GM12864 (cell line): ENCODE measurements at regions not wholly inside any gene's neighbourhood (a gene's known extent, or its start where the extent isn't known, plus 50 kb on each side); places are given as distances from the start of the nearest gene placed in this dataset.

Experiments used
- DNase-seq: peaks from one replicate; pipeline ENCODE4 v3.0.0-alpha.2; 2011; ENCODE audit warnings: low read depth
- H3K4me3 ChIP-seq: 2 replicates; pipeline ENCODE4 v1.5.1; 2011; ENCODE audit warnings: mild to moderate bottlenecking, low read depth, low read length, control low read depth
- TF ChIP-seq, protein P1 (sequence below): IDR thresholded peaks from 2 replicates; pipeline ENCODE4 v1.5.1; 2011; ENCODE audit warnings: low read depth, mild to moderate bottlenecking, moderate library complexity, low read length, control low read depth, inconsistent platforms; ENCODE audit errors: missing control alignments

DNA sequence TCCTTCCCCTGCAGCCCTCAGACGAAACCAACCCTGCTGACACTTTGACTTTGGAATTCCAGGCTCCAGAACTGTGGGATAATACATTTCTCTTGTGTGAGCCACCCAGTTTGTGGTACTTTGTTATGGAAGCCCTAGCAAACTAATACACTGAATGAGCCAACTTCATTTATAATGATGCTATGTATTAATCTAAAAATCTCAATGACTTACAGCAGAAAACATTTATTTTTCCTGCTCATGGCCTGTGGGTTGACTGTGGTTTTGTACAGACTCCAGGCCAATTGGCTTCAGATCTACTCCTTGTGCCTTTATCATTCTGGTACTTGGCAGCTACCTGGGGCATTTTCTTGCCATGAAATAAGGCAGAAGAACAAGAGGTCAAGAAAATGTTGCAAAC is 152.4 kb downstream of the EBLN2 start:
- no peak for DNase-seq
- TF ChIP-seq, protein P1, sequence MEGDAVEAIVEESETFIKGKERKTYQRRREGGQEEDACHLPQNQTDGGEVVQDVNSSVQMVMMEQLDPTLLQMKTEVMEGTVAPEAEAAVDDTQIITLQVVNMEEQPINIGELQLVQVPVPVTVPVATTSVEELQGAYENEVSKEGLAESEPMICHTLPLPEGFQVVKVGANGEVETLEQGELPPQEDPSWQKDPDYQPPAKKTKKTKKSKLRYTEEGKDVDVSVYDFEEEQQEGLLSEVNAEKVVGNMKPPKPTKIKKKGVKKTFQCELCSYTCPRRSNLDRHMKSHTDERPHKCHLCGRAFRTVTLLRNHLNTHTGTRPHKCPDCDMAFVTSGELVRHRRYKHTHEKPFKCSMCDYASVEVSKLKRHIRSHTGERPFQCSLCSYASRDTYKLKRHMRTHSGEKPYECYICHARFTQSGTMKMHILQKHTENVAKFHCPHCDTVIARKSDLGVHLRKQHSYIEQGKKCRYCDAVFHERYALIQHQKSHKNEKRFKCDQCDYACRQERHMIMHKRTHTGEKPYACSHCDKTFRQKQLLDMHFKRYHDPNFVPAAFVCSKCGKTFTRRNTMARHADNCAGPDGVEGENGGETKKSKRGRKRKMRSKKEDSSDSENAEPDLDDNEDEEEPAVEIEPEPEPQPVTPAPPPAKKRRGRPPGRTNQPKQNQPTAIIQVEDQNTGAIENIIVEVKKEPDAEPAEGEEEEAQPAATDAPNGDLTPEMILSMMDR: no peak
- no peak overlapping the region for H3K4me3 ChIP-seq

DNA sequence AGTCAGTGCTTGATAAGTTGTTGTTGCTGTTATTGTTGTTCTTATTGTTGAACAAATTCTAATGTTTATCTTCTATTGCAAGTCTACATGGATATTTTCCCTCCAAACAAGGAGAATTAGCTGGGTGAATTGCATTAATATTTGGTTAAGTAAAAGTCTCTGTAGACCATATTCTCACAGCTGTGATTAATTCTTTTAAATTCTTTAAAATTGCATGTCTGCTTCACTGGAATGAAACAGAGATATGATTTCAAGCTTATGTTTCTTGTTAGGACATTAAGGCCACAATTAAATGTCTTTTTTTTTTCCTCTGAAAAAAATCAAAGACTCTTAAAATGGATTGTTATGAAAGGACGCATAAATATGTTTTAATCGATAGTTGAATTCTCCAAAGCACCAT is 153.4 kb downstream of the EBLN2 start:
- no peak for DNase-seq

DNA sequence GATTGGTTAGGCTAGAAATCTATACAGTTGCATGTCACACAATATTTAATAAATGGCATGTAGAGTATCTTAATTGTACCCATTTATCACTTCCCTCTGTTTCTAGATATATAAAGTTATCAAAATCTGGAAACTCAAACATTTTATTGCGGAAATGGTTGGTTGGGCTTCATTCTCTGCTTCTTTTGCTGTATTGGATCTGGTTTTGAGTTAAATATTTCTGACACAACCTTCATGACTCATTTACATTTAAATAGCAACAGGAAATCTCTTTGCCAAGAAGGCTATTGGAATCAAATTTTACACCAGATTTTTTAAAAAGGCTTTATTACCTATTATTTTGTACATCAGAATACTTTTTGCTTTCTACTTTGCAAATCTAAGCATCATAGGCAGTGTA is 153.8 kb downstream of the EBLN2 start:
- DNase-seq: no peak
- TF ChIP-seq, protein P1: no peak
- no peak overlapping the region for H3K4me3 ChIP-seq

More for the DNA sequence above, 153.4 kb downstream of the EBLN2 start:
- TF ChIP-seq, protein P1: no peak
- no peak overlapping the region for H3K4me3 ChIP-seq

DNA sequence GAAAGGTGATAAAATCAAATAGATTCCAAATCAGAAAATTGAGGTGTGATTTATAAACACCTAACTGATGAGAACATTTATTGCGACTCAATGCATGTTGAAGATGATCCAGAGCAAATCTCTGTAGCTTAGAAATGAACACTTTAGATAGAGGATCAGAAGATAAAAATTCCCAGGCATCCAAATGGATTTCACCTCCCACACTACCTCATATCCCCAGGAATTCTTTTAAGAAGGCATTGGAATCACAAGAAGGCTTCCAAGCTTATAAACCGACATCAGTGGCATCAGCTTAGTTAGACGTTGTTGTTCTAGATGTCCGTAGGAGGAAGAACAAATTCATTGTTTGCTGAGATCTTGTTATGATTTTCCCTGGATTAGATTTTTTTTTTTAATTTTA is 154.4 kb downstream of the EBLN2 start:
- TF ChIP-seq, protein P1: no peak
- H3K4me3 ChIP-seq: no peak overlapping the region
- no peak for DNase-seq

DNA sequence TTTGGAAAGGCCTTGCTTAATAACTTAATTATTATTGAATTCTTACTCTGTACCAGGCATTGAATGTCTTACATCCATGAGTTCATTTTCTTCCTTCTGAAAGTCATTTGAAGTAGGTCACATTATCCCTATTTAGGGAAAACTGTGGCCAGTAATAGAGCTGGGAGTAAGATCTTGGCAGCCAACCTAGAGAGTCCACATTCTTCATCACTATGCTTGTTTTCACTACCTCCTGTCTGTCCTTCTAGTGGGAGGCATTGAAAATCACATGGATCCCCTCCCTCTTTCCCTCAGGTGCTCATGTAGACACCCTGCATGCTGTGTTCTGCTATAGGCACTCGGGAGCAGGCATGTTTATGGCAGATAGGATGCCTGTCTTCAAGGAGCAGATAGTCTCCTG is 154.9 kb downstream of the EBLN2 start:
- TF ChIP-seq, protein P1: no peak
- DNase-seq: no peak
- H3K4me3 ChIP-seq: no peak overlapping the region

DNA sequence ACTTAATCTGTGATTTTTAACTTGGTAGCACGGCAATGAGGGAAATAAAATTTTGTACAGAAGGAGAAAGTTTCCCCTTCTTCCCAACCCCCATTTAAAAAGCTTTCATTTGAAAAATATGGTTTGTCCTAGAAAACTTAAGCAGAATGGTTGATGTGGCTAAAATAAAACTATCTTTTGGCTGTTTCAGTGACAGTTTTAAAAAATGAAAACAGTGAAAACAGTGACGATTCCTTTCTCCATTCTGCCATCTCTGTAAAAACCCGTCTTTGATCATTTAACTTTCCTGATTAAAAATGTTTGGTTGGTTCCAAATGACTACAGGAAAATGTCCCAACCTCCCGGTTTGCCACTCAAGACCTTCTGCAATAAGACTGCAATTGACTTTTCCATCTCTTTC is 160.7 kb downstream of the EBLN2 start:
- no peak overlapping the region for H3K4me3 ChIP-seq
- DNase-seq: no peak
- TF ChIP-seq, protein P1: no peak

DNA sequence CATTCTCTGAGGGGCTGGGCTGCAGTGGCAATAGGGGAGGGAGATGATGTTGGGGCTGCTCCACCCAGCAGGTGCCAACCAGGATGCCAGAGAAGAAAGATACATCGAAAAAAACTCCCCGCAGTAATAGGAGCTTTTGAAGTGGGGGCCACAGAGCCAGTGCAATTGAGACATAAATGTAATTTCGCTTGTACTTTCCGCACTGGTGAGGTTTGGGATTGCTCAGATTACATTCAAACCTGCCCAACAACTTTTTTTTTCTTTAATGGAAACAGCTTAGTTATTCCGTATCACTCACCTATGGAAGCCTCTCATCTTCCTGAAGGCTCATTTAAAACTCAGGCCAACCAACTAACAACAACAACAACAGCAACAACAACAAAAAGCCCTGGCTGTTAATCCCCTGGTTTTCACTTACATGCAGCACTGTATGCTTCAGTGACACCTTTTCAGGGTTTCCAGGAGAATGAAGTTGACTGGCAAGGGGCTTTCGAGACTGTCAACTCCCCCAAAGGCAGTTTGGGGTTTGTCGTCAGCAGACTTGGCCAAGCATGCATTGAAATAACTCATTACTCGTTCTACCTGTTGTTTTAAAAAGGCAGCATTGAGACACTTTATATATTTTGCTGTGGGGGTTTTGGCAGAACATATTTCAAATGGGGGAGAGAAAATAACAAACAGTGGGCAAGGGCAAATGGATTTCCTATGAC is 163.8 kb downstream of the EBLN2 start:
- TF ChIP-seq, protein P1: no peak
- H3K4me3 ChIP-seq: no peak overlapping the region
- no peak for DNase-seq
